ENCODE measurements at regions not wholly inside any gene's neighbourhood (a gene's known extent, or its start where the extent isn't known, plus 50 kb on each side); places are given as distances from the start of the nearest gene placed in this dataset.
"Not testable (repeated sequence)": the region's sequence is repeated elsewhere in the genome, so short reads cannot be mapped to it uniquely, and the experiment has no call there.

DNA sequence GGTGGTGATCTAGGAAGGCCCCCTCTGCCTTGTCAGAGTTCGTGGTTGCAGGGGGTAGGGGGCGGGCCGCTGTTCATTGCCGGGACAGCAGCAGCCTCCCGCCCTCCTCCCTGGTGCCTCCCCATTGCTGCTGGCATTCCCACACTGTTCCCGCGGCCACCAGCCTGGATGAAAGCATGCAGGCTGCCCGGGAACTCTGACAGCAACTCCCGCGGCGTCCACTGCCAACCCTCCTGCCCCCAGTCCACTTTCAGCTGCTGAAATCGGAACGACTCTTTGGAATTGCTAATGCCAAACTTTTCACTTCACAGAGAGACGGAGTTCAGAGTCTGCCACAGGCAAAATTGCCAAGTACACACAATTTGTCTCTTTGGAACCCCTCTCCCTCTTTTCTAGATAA lies 121.9 kb downstream of the BEND2 start:
- no peaks in the 10 kb centered on the region for H3K27me3 ChIP-seq (ENCODE audit: low read length)
- H3K4me2 ChIP-seq (ENCODE audit: low read length), result 0 out of 2 replicates have a peak overlapping the region, but pooled peaks have one; percentile 71
- no peak overlapping the region for H2AFZ ChIP-seq (ENCODE audit: low read length)
- no peak for TF ChIP-seq EZH2phosphoT487 (IDR thresholded peaks at IDR 0.05; ENCODE audit: borderline replicate concordance, low read length)
- no peak for TF ChIP-seq EZH2 (IDR thresholded peaks at IDR 0.05; ENCODE audit: low read length, unreplicated experiment)
- TF ChIP-seq, protein P1, sequence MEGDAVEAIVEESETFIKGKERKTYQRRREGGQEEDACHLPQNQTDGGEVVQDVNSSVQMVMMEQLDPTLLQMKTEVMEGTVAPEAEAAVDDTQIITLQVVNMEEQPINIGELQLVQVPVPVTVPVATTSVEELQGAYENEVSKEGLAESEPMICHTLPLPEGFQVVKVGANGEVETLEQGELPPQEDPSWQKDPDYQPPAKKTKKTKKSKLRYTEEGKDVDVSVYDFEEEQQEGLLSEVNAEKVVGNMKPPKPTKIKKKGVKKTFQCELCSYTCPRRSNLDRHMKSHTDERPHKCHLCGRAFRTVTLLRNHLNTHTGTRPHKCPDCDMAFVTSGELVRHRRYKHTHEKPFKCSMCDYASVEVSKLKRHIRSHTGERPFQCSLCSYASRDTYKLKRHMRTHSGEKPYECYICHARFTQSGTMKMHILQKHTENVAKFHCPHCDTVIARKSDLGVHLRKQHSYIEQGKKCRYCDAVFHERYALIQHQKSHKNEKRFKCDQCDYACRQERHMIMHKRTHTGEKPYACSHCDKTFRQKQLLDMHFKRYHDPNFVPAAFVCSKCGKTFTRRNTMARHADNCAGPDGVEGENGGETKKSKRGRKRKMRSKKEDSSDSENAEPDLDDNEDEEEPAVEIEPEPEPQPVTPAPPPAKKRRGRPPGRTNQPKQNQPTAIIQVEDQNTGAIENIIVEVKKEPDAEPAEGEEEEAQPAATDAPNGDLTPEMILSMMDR (conservative IDR thresholded peaks at IDR 0.05; ENCODE audit: low read depth, low read length), result no peak
- H3K79me2 ChIP-seq (ENCODE audit: low read length), result no peaks in the 10 kb centered on the region
- H3K36me3 ChIP-seq (ENCODE audit: low read depth, low read length), result no peaks in the 10 kb centered on the region
- H3K9me3 ChIP-seq (ENCODE audit: low read length), result no peaks in the 10 kb centered on the region
- POLR2A ChIA-PET (ENCODE audit: unreplicated experiment), result no interaction called here
- no TSS peak for BruUV-seq (replicated peaks)
- no peak for ATAC-seq
- H4K20me1 ChIP-seq (ENCODE audit: low read length), result no peaks in the 10 kb centered on the region
- H3K27ac ChIP-seq (ENCODE audit: low read length), result peak overlapping the region; percentile 90
- H3K4me1 ChIP-seq (ENCODE audit: insufficient read depth, low read length), result peaks cover 30% of the 10 kb centered on the region
- H3F3A ChIP-seq (ENCODE audit: low read length, unreplicated experiment), result no peaks in the 10 kb centered on the region
- intact Hi-C loops (cut with micrococcal nuclease), result no loop called here
- H3K9ac ChIP-seq (ENCODE audit: low read length), result peak overlapping the region; percentile 59
- no peak overlapping the region for H3K4me3 ChIP-seq (ENCODE audit: low read length)
- no peak for DNase-seq
- no peaks in the 10 kb centered on the region for H3K9me2 ChIP-seq (replicated peaks; ENCODE audit: low read length)
- CTCF ChIA-PET, result no interaction called here

DNA sequence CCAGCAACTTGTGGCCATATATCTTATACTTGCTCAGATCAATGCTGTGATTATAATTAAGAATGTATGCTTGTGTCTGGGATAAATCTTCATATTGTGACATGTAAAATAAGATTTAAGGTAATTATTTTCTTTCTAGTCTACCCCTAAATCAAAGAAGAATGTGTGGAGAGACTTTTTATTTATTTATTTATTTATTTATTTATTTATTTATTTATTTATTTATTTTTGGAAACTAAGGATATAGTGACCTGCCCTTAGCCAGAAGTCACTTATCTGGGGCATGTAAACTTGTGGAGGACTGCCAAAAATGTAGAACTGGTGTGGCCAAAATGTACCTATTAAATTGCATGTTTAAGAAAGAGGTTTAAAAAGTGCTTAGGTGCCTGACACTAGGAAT lies 144.3 kb downstream of the BEND2 start:
- no peaks in the 10 kb centered on the region for H3K79me2 ChIP-seq (ENCODE audit: low read length)
- H3K27me3 ChIP-seq (ENCODE audit: low read length), result peaks cover 50% of the 10 kb centered on the region
- H3K36me3 ChIP-seq (ENCODE audit: low read depth, low read length), result no peaks in the 10 kb centered on the region
- H3K9me3 ChIP-seq (ENCODE audit: low read length), result no peaks in the 10 kb centered on the region
- ChIA-PET POLR2A (ENCODE audit: unreplicated experiment) (no interaction called here), CTCF (no interaction called here)
- ATAC-seq, result no peak
- no TSS peak for BruUV-seq (replicated peaks)
- no peak overlapping the region for H3K9ac ChIP-seq (ENCODE audit: low read length)
- H3K4me3 ChIP-seq (ENCODE audit: low read length), result no peak overlapping the region
- H3K4me2 ChIP-seq (ENCODE audit: low read length), result no peak overlapping the region
- H3K4me1 ChIP-seq (ENCODE audit: insufficient read depth, low read length), result no peaks in the 10 kb centered on the region
- TF ChIP-seq, protein P1 (conservative IDR thresholded peaks at IDR 0.05; ENCODE audit: low read depth, low read length), result no peak
- TF ChIP-seq EZH2phosphoT487 (IDR thresholded peaks at IDR 0.05; ENCODE audit: borderline replicate concordance, low read length), result no peak
- TF ChIP-seq EZH2 (IDR thresholded peaks at IDR 0.05; ENCODE audit: low read length, unreplicated experiment), result no peak
- no peaks in the 10 kb centered on the region for H3F3A ChIP-seq (ENCODE audit: low read length, unreplicated experiment)
- no peak overlapping the region for H2AFZ ChIP-seq (ENCODE audit: low read length)
- no peak overlapping the region for H3K27ac ChIP-seq (ENCODE audit: low read length)
- intact Hi-C loops (cut with micrococcal nuclease), result no loop called here
- H3K9me2 ChIP-seq (replicated peaks; ENCODE audit: low read length), result no peaks in the 10 kb centered on the region
- no peaks in the 10 kb centered on the region for H4K20me1 ChIP-seq (ENCODE audit: low read length)
- no peak for DNase-seq

DNA sequence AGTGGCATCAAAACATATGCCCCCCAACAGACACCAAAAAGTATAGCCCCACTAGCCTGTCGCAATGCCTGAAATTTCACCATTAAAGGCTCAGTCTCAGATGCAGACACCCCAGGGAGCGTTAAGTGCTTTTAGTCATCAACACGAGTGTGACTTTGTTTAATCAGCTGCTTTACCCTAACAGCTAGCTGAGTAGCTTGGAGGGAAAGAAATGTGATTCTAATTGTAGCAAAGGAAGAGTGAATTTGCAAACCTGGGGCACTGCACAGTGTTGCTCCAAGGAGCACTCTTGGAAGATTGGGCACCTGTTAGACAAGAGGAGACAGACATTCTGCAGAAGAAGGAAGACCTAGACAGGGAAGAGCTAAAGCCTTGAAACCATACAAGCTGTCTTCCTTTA lies 145.1 kb downstream of the BEND2 start:
- DNase-seq (no peak), ATAC-seq (no peak)
- no peak overlapping the region for H3K4me3 ChIP-seq (ENCODE audit: low read length)
- intact Hi-C loops (cut with micrococcal nuclease), result no loop called here
- H3K27me3 ChIP-seq (ENCODE audit: low read length), result peaks cover 54% of the 10 kb centered on the region
- no peak overlapping the region for H2AFZ ChIP-seq (ENCODE audit: low read length)
- POLR2A ChIA-PET (ENCODE audit: unreplicated experiment), result no interaction called here
- H3K4me2 ChIP-seq (ENCODE audit: low read length), result no peak overlapping the region
- no peak overlapping the region for H3K27ac ChIP-seq (ENCODE audit: low read length)
- H3K9me3 ChIP-seq (ENCODE audit: low read length), result no peaks in the 10 kb centered on the region
- H3K79me2 ChIP-seq (ENCODE audit: low read length), result no peaks in the 10 kb centered on the region
- BruUV-seq (replicated peaks), result no TSS peak
- CTCF ChIA-PET, result no interaction called here
- H3K4me1 ChIP-seq (ENCODE audit: insufficient read depth, low read length), result no peaks in the 10 kb centered on the region
- H3F3A ChIP-seq (ENCODE audit: low read length, unreplicated experiment), result no peaks in the 10 kb centered on the region
- TF ChIP-seq, protein P1 (conservative IDR thresholded peaks at IDR 0.05; ENCODE audit: low read depth, low read length), result no peak
- no peak for TF ChIP-seq EZH2 (IDR thresholded peaks at IDR 0.05; ENCODE audit: low read length, unreplicated experiment)
- TF ChIP-seq EZH2phosphoT487 (IDR thresholded peaks at IDR 0.05; ENCODE audit: borderline replicate concordance, low read length), result no peak
- no peaks in the 10 kb centered on the region for H3K36me3 ChIP-seq (ENCODE audit: low read depth, low read length)
- no peak overlapping the region for H3K9ac ChIP-seq (ENCODE audit: low read length)
- no peaks in the 10 kb centered on the region for H3K9me2 ChIP-seq (replicated peaks; ENCODE audit: low read length)
- H4K20me1 ChIP-seq (ENCODE audit: low read length), result no peaks in the 10 kb centered on the region

DNA sequence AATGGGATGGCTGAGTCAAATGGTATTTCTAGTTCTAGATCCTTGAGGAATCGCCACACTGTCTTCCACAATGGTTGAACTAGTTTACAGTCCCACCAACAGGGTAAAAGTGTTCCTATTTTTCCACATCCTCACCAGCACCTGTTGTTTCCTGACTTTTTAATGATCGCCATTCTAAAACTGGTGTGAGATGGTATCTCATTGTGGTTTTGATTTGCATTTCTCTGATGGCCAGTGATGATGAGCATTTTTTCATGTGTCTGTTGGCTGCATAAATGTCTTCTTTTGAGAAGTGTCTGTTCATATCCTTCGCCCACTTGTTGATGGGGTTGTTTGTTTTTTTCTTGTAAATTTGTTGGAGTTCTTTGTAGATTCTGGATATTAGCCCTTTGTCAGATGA lies 152.6 kb downstream of the BEND2 start:
- BruUV-seq (replicated peaks); CTCF ChIA-PET; H3F3A ChIP-seq (ENCODE audit: low read length, unreplicated experiment); H3K4me2 ChIP-seq (ENCODE audit: low read length); DNase-seq; H3K9me2 ChIP-seq (replicated peaks; ENCODE audit: low read length); H3K9me3 ChIP-seq (ENCODE audit: low read length); H3K27ac ChIP-seq (ENCODE audit: low read length); H3K4me3 ChIP-seq (ENCODE audit: low read length); H2AFZ ChIP-seq (ENCODE audit: low read length); H3K79me2 ChIP-seq (ENCODE audit: low read length); H4K20me1 ChIP-seq (ENCODE audit: low read length); H3K36me3 ChIP-seq (ENCODE audit: low read depth, low read length); H3K4me1 ChIP-seq (ENCODE audit: insufficient read depth, low read length); H3K9ac ChIP-seq (ENCODE audit: low read length); POLR2A ChIA-PET (ENCODE audit: unreplicated experiment); intact Hi-C loops (cut with micrococcal nuclease); ATAC-seq: not testable (repeated sequence)
- peaks cover 58% of the 10 kb centered on the region for H3K27me3 ChIP-seq (ENCODE audit: low read length)

All from PC-3 (cell line).